SK-N-SH (cell line): ENCODE measurements at regions not wholly inside any gene's neighbourhood (a gene's known extent, or its start where the extent isn't known, plus 50 kb on each side); places are given as distances from the start of the nearest gene placed in this dataset.

Source experiments
- CTCF ChIA-PET: fragments of 300-600, 350-600 bp; formaldehyde crosslinking; extraction: SDS; loops from one replicate; lab custom pipeline; 2021; lab: Yijun Ruan, JAX
- POLR2A ChIA-PET: fragments of 350-600 bp; sonication (Branson Sonifier 250); formaldehyde crosslinking; extraction: SDS; loops from one replicate; lab custom pipeline; 2020; ENCODE audit warnings: antibody characterized with exemption, inconsistent platforms; lab: Yijun Ruan, JAX
- DNase-seq: peaks from one replicate; pipeline ENCODE4 v3.0.0; 2012
- H2AFZ ChIP-seq: fragments of 200-600 bp; sonication (generic); 2 replicates; pipeline ENCODE4 v1.8.1; 2016; ENCODE audit warnings: antibody characterized with exemption, mild to moderate bottlenecking, low read depth
- H3F3A ChIP-seq: fragments of 200-600 bp; sonication (generic); replicated peaks from 2 replicates; pipeline ENCODE3; 2016; ENCODE audit warnings: antibody characterized with exemption, mild to moderate bottlenecking; ENCODE audit not compliant: insufficient read depth
- H3K27ac ChIP-seq, 2 experiments: fragments of 200-500 bp in 1 of 2; fragments of 200-600 bp in 1 of 2; sonication (Bioruptor generic) in 1 of 2; sonication (generic), shearing (Covaris generic) in 1 of 2; 2 replicates each; pipeline versions ENCODE4 v1.5.1 to v1.6.1; 2014 to 2016; ENCODE audit warnings: low read depth in 2 of 2, inconsistent platforms in 1 of 2, low read length in 1 of 2, mild to moderate bottlenecking in 1 of 2, mixed read lengths in 1 of 2
- H3K27me3 ChIP-seq: fragments of 200-600 bp; sonication (generic), shearing (Covaris generic); 2 replicates; pipeline ENCODE4 v1.6.1; 2016; ENCODE audit warnings: mixed run types; ENCODE audit not compliant: insufficient read depth
- H3K36me3 ChIP-seq, 2 experiments: fragments of 200-500 bp in 1 of 2; fragments of 200-600 bp in 1 of 2; sonication (Bioruptor generic) in 1 of 2; sonication (generic) in 1 of 2; replicated peaks in 1 of 2; 2 replicates each; pipeline versions ENCODE3 to v1.5.1; 2014 to 2016; ENCODE audit warnings: low read length in 1 of 2, mild to moderate bottlenecking in 1 of 2; ENCODE audit not compliant: insufficient read depth in 2 of 2, control insufficient read depth in 1 of 2
- H3K4me1 ChIP-seq, 2 experiments: fragments of 200-500 bp in 1 of 2; fragments of 200-600 bp in 1 of 2; sonication (Bioruptor generic) in 1 of 2; sonication (generic), shearing (Covaris generic) in 1 of 2; 2 replicates each; pipeline versions ENCODE4 v1.5.1 to v1.6.1; 2014 to 2016; ENCODE audit warnings: low read depth in 1 of 2, low read length in 1 of 2, mixed run types in 1 of 2; ENCODE audit not compliant: insufficient read depth in 2 of 2, control insufficient read depth in 1 of 2
- H3K4me2 ChIP-seq: fragments of 200-600 bp; sonication (generic), shearing (Covaris generic); 2 replicates; pipeline ENCODE4 v1.6.1; 2017; ENCODE audit warnings: mixed run types
- H3K4me3 ChIP-seq, 2 experiments: fragments of 200-500 bp in 1 of 2; fragments of 200-600 bp in 1 of 2; sonication (Bioruptor generic) in 1 of 2; sonication (generic), shearing (Covaris generic) in 1 of 2; 2 replicates each; pipeline versions ENCODE4 v1.5.1 to v1.8.1; 2014 to 2016; ENCODE audit warnings: low read depth in 2 of 2, inconsistent platforms in 1 of 2, low read length in 1 of 2, mild to moderate bottlenecking in 1 of 2, mixed read lengths in 1 of 2, moderate library complexity in 1 of 2
- H3K79me2 ChIP-seq: fragments of 200-600 bp; sonication (generic); 2 replicates; pipeline ENCODE4 v1.8.1; 2017; ENCODE audit warnings: mild to moderate bottlenecking; ENCODE audit not compliant: insufficient read depth
- H3K9ac ChIP-seq: fragments of 200-600 bp; sonication (generic); 2 replicates; pipeline ENCODE4 v1.6.1; 2017; ENCODE audit warnings: mixed run types
- H3K9me2 ChIP-seq: fragments of 200-600 bp; sonication (generic); 2 replicates; pipeline ENCODE4 v1.6.1; 2017; ENCODE audit warnings: mixed run types
- H3K9me3 ChIP-seq: fragments of 200-600 bp; sonication (generic); 2 replicates; pipeline ENCODE4 v1.6.1; 2017; ENCODE audit warnings: mixed run types, mild to moderate bottlenecking, moderate library complexity
- H4K20me1 ChIP-seq: fragments of 200-600 bp; sonication (generic); 2 replicates; pipeline ENCODE4 v1.6.1; 2017; ENCODE audit warnings: mild to moderate bottlenecking, mixed run types; ENCODE audit not compliant: insufficient read depth
- EP300 ChIP-seq, 2 experiments: IDR thresholded peaks; 2 replicates each; pipeline versions ENCODE4 v1.4.0 to v1.6.1; 2012; ENCODE audit warnings: borderline replicate concordance in 1 of 2, low read depth in 1 of 2, low read length in 1 of 2
- EZH2phosphoT487 ChIP-seq: fragments of 200-600 bp; sonication (generic); IDR thresholded peaks from 2 replicates; pipeline ENCODE4 v1.6.1; 2017; ENCODE audit warnings: low read depth, mixed run types, mild to moderate bottlenecking, antibody characterized with exemption, moderate library complexity, borderline replicate concordance
- FOXJ3 ChIP-seq: sonication (generic); formaldehyde crosslinking; IDR thresholded peaks from 2 replicates; pipeline ENCODE4 v1.5.1; 2020; ENCODE audit warnings: mild to moderate bottlenecking, missing genetic modification reagents
- GATA2 ChIP-seq: sonication (generic); formaldehyde crosslinking; IDR thresholded peaks from 2 replicates; pipeline ENCODE4 v1.5.0; 2020; ENCODE audit warnings: mild to moderate bottlenecking, missing genetic modification reagents
- MEF2A ChIP-seq: IDR thresholded peaks from 2 replicates; pipeline ENCODE4 v1.4.0; 2012; ENCODE audit warnings: low read depth, borderline replicate concordance
- POLR2AphosphoS5 ChIP-seq: IDR thresholded peaks from 2 replicates; pipeline ENCODE4 v1.6.1; 2012; ENCODE audit warnings: low read depth, low read length
- SIN3A ChIP-seq: IDR thresholded peaks from 2 replicates; pipeline ENCODE4 v1.6.1; 2012; ENCODE audit warnings: low read depth, mild to moderate bottlenecking, low read length, moderate library complexity, borderline replicate concordance
- TAF1 ChIP-seq: IDR thresholded peaks from 2 replicates; pipeline ENCODE4 v1.6.1; 2012; ENCODE audit warnings: low read depth, mild to moderate bottlenecking, low read length, moderate library complexity, borderline replicate concordance
- TCF12 ChIP-seq: IDR thresholded peaks from 2 replicates; pipeline ENCODE4 v1.4.0; 2012
- YY1 ChIP-seq: IDR thresholded peaks from 2 replicates; pipeline ENCODE4 v1.4.0; 2012; ENCODE audit warnings: low read depth, mild to moderate bottlenecking
- WGBS: methylation state at CpG from one replicate; pipeline ENCODE4 v1.1.6; 2017; ENCODE audit warnings: low lambda C conversion rate; 5-methylcytosine and 5-hydroxymethylcytosine counted together
- TF ChIP-seq, protein P1 (sequence below): fragments of 150-350 bp; IDR thresholded peaks from 2 replicates; pipeline ENCODE4 v1.6.1; 2017; ENCODE audit warnings: antibody characterized with exemption, low read length, low read depth, borderline replicate concordance
- TF ChIP-seq, protein P2 (sequence below): IDR thresholded peaks from 2 replicates; pipeline ENCODE4 v1.4.0; 2012; ENCODE audit warnings: low read depth, borderline replicate concordance
- TF ChIP-seq, protein P3 (sequence below): IDR thresholded peaks from 2 replicates; pipeline ENCODE4 v1.4.0; 2012; ENCODE audit warnings: low read depth
- TF ChIP-seq, protein P4 (sequence below): IDR thresholded peaks from 2 replicates; pipeline ENCODE4 v1.4.0; 2012; ENCODE audit warnings: low read depth, borderline replicate concordance

DNA sequence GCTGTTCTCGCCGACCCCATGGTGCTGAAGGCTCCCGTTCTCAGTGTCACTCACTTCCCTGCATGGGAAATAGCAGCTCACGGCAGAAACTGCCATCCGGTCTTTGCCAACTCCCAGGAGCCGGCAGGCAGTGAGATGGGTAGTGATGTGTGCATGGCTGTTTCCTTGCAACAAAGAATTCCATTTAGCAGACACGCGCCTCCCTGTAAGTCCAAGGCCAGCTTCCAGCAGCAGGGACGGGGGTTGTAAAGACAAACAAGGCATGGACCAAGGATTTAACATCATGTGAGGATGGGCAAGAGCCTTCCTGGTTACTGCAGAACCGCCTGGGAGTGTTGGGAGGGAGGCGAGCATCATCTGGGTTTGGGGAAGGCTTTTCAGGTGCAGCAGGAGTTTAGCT, 273.1 kb downstream of the GLRX3 start:
- Histone ChIP-seq H3K9me3 (no peaks in the 10 kb centered on the region), H3F3A (no peaks in the 10 kb centered on the region), H3K27me3 (no peaks in the 10 kb centered on the region), H3K27ac (no peak overlapping the region), H3K4me1 (no peaks in the 10 kb centered on the region), H3K9ac (no peak overlapping the region), H3K36me3 (no peaks in the 10 kb centered on the region), H3K4me3 (no peak overlapping the region), H3K79me2 (no peaks in the 10 kb centered on the region), H3K4me2 (no peak overlapping the region), H4K20me1 (no peaks in the 10 kb centered on the region), H3K9me2 (no peaks in the 10 kb centered on the region), H2AFZ (no peak overlapping the region)
- CTCF ChIA-PET: interaction anchor here (1.4 kb wide), 1 partner anchor 19 kb away, joined by 3 read pairs; no protein-coding TSS in a partner anchor
- TF ChIP-seq MEF2A: no peak
- TF ChIP-seq, protein P1, sequence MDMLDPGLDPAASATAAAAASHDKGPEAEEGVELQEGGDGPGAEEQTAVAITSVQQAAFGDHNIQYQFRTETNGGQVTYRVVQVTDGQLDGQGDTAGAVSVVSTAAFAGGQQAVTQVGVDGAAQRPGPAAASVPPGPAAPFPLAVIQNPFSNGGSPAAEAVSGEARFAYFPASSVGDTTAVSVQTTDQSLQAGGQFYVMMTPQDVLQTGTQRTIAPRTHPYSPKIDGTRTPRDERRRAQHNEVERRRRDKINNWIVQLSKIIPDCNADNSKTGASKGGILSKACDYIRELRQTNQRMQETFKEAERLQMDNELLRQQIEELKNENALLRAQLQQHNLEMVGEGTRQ: no peak
- POLR2A ChIA-PET: no interaction called here
- DNase-seq: no peak
- WGBS: 35% methylated on average over 11 of the region's 11 CpGs

DNA sequence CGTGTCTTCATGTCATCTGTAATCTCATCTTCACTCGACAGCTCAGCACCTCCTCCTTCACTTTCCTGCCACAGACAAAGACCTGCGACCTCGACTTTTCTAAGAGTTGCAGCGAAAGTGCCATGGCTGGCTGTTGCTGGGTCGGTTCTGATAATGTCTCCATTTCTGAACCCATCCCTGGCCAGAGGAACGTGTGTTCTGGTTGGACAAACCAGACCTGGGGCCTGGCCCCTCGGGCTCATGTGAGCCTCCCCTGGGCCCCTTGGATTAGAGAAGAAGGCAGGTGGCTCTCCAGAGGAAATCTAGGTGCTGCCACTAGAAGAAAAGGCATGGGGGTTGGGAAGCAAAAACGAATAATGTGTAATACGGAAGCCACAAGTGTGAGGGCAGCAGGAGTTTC, 273.7 kb downstream of the GLRX3 start:
- 24% methylated on average over 10 of the region's 10 CpGs for WGBS
- Histone ChIP-seq H3K36me3 (no peaks in the 10 kb centered on the region), H2AFZ (no peak overlapping the region), H3K9me2 (no peaks in the 10 kb centered on the region), H3K27me3 (no peaks in the 10 kb centered on the region), H3K4me1 (no peaks in the 10 kb centered on the region), H3K4me3 (no peak overlapping the region), H3K27ac (no peak overlapping the region), H3K79me2 (no peaks in the 10 kb centered on the region), H3K9me3 (no peaks in the 10 kb centered on the region), H3F3A (no peaks in the 10 kb centered on the region), H4K20me1 (no peaks in the 10 kb centered on the region), H3K9ac (no peak overlapping the region), H3K4me2 (no peak overlapping the region)
- POLR2A ChIA-PET: no interaction called here
- CTCF ChIA-PET: interaction anchor here (1.4 kb wide), 1 partner anchor 20 kb away, joined by 3 read pairs; no protein-coding TSS in a partner anchor
- DNase-seq: no peak
- TF ChIP-seq, protein P2, sequence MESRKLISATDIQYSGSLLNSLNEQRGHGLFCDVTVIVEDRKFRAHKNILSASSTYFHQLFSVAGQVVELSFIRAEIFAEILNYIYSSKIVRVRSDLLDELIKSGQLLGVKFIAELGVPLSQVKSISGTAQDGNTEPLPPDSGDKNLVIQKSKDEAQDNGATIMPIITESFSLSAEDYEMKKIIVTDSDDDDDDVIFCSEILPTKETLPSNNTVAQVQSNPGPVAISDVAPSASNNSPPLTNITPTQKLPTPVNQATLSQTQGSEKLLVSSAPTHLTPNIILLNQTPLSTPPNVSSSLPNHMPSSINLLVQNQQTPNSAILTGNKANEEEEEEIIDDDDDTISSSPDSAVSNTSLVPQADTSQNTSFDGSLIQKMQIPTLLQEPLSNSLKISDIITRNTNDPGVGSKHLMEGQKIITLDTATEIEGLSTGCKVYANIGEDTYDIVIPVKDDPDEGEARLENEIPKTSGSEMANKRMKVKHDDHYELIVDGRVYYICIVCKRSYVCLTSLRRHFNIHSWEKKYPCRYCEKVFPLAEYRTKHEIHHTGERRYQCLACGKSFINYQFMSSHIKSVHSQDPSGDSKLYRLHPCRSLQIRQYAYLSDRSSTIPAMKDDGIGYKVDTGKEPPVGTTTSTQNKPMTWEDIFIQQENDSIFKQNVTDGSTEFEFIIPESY: no peak
- TF ChIP-seq, protein P1: no peak
- TF ChIP-seq MEF2A: no peak

DNA sequence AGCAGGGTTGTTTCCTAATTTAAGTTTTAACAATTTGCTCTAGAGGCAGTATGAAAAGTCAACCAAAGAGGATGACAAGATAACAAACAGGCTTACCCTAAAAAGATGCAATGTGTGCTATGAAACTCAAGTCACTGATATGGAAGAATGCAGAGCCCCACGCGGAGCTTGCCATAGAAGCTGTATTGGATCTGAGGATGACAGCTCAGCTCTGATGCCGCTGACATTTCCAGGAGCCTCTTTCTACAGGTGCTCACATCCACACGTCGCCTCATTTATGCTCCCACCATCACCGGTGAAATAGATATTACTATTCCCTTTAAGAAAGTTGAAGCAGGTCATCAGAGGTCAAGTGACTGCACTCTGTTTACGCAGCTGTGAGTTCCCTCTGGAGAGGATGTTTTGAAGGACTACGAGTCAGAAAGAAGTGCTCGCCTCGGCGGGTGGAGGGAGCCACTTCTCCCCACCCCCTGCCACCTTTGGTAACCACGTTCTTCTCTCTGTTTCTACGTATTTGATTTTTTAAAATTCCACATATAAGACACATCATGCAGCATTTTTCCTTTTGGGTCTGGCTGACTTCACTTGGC, 275.4 kb downstream of the GLRX3 start:
- WGBS: 45% methylated on average over 13 of the region's 13 CpGs
- no peak overlapping the region for H3K9ac ChIP-seq
- POLR2A ChIA-PET: no interaction called here
- H3K9me3 ChIP-seq: no peaks in the 10 kb centered on the region
- CTCF ChIA-PET: no interaction called here
- no peak overlapping the region for H3K27ac ChIP-seq
- no peak overlapping the region for H3K4me3 ChIP-seq
- no peaks in the 10 kb centered on the region for H3F3A ChIP-seq
- DNase-seq: no peak
- H3K27me3 ChIP-seq: no peaks in the 10 kb centered on the region
- no peak overlapping the region for H3K4me2 ChIP-seq
- H3K79me2 ChIP-seq: no peaks in the 10 kb centered on the region
- H4K20me1 ChIP-seq: no peaks in the 10 kb centered on the region
- no peaks in the 10 kb centered on the region for H3K9me2 ChIP-seq
- no peak overlapping the region for H2AFZ ChIP-seq
- H3K36me3 ChIP-seq: no peaks in the 10 kb centered on the region
- H3K4me1 ChIP-seq: no peaks in the 10 kb centered on the region
- no peak for TF ChIP-seq POLR2AphosphoS5
- TF ChIP-seq, protein P3, sequence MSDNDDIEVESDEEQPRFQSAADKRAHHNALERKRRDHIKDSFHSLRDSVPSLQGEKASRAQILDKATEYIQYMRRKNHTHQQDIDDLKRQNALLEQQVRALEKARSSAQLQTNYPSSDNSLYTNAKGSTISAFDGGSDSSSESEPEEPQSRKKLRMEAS: no peak
- no peak for TF ChIP-seq TAF1
- TF ChIP-seq TCF12: no peak
- TF ChIP-seq, protein P1: no peak
- TF ChIP-seq, protein P4, sequence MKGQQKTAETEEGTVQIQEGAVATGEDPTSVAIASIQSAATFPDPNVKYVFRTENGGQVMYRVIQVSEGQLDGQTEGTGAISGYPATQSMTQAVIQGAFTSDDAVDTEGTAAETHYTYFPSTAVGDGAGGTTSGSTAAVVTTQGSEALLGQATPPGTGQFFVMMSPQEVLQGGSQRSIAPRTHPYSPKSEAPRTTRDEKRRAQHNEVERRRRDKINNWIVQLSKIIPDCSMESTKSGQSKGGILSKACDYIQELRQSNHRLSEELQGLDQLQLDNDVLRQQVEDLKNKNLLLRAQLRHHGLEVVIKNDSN: no peak
- no peak for TF ChIP-seq MEF2A
- no peak for TF ChIP-seq FOXJ3 (CRISPR knock-in tag)
- TF ChIP-seq EP300 (IDR thresholded peaks at IDR 0.05; ENCODE audit: borderline replicate concordance in 1 of 2, low read depth in 1 of 2, low read length in 1 of 2): no peak
- TF ChIP-seq SIN3A: no peak
- TF ChIP-seq GATA2 (CRISPR knock-in tag): no peak
- no peak for TF ChIP-seq EZH2phosphoT487
- TF ChIP-seq YY1: no peak
